Breast epithelium (tissue), 4 donors: ENCODE measurements at regions not wholly inside any gene's neighbourhood (a gene's known extent, or its start where the extent isn't known, plus 50 kb on each side); places are given as distances from the start of the nearest gene placed in this dataset.

Source experiments
- DNase-seq, 2 donors: peaks; one replicate each; pipeline ENCODE4 v3.0.0-alpha.2; 2019; ENCODE audit warnings: low spot score in 2 of 2
- H3K27ac ChIP-seq, 2 donors: fragments of 200-600 bp; sonication (generic) in 1 of 2; one replicate each; pipeline ENCODE4 v1.5.1; 2016 to 2019; ENCODE audit warnings: mild to moderate bottlenecking in 1 of 2
- H3K27me3 ChIP-seq, 2 donors: fragments of 200-600 bp; sonication (generic) in 1 of 2; one replicate each; pipeline versions ENCODE4 v1.5.1 to v1.6.0; 2017 to 2019; ENCODE audit warnings: control low read depth in 1 of 2, mild to moderate bottlenecking in 1 of 2
- H3K36me3 ChIP-seq: fragments of 200-600 bp; one replicate; pipeline ENCODE4 v1.5.1; 2019
- H3K4me1 ChIP-seq, 2 donors: fragments of 200-600 bp; sonication (generic); one replicate each; pipeline ENCODE4 v1.5.1; 2016 to 2019; ENCODE audit warnings: control low read depth in 1 of 2
- H3K4me3 ChIP-seq, 3 donors: fragments of 200-600 bp; sonication (generic); 1 replicate in 2 of 3; 2 replicates in 1 of 3; pipeline ENCODE4 v1.5.1; 2016 to 2019; ENCODE audit warnings: mild to moderate bottlenecking in 3 of 3, moderate library complexity in 2 of 3
- H3K9me3 ChIP-seq, 2 donors: fragments of 200-600 bp; sonication (generic) in 1 of 2; one replicate each; pipeline ENCODE4 v1.5.1; 2016 to 2019; ENCODE audit warnings: control low read depth in 1 of 2
- CTCF ChIP-seq, 3 donors: fragments of 450-650 bp; IDR thresholded peaks; one replicate each; pipeline ENCODE4 v1.5.1; 2016 to 2017; ENCODE audit warnings: antibody characterized with exemption in 3 of 3, mild to moderate bottlenecking in 3 of 3, moderate library complexity in 3 of 3
- POLR2A ChIP-seq: fragments of 450-650 bp; IDR thresholded peaks from one replicate; pipeline ENCODE4 v1.6.1; 2016; ENCODE audit warnings: antibody characterized with exemption, mild to moderate bottlenecking, moderate library complexity
- POLR2AphosphoS5 ChIP-seq, 3 donors: sonication (generic); formaldehyde crosslinking; IDR thresholded peaks; one replicate each; pipeline ENCODE4 v1.6.1; 2017; ENCODE audit warnings: antibody characterized with exemption in 3 of 3
- intact Hi-C: fragments of 100-400 bp; cut with DNase I; formaldehyde crosslinking; loops from one replicate; pipeline ENCODE4 v1.15.1; 2023; ENCODE audit warnings: low total_unique reads

- H3K36me3 ChIP-seq = no peaks in the 10 kb centered on the region
- H3K27me3 ChIP-seq = no peaks in the 10 kb centered on the region
- no peak overlapping the region for H3K4me3 ChIP-seq
- H3K4me1 ChIP-seq = no peaks in the 10 kb centered on the region
- DNase-seq = no peak
- H3K27ac ChIP-seq = no peak overlapping the region
- TF ChIP-seq POLR2AphosphoS5 (IDR thresholded peaks at IDR 0.05) (no peak), POLR2A (no peak), CTCF (IDR thresholded peaks at IDR 0.05) (no peak)
- intact Hi-C loops = no loop called here
- H3K9me3 ChIP-seq = peaks cover 0 to 4% of the 10 kb centered on the region in 2 donors
Measured at GRCh38 chr16:62586128-62586862, 550.1 kb upstream of the CDH8 start.

- intact Hi-C loops = no loop called here
Measured at GRCh38 chr16:62585041-62585545, 548.9 kb upstream of the CDH8 start.

GRCh38 chr16:62583414-62583813, 547.2 kb upstream of the CDH8 start:
- H3K9me3 ChIP-seq = peaks cover 0 to 4% of the 10 kb centered on the region in 2 donors
- no peaks in the 10 kb centered on the region for H3K36me3 ChIP-seq
- H3K4me3 ChIP-seq = no peak overlapping the region
- no peak overlapping the region for H3K27ac ChIP-seq
- no peak for TF ChIP-seq POLR2AphosphoS5 (IDR thresholded peaks at IDR 0.05)
- no peak for TF ChIP-seq POLR2A
- no peak for TF ChIP-seq CTCF (IDR thresholded peaks at IDR 0.05)
- no peak for DNase-seq
- intact Hi-C loops = no loop called here
- no peaks in the 10 kb centered on the region for H3K27me3 ChIP-seq
- H3K4me1 ChIP-seq = no peaks in the 10 kb centered on the region

More at GRCh38 chr16:62585041-62585545, 548.9 kb upstream of the CDH8 start:
- DNase-seq = no peak
- H3K27ac ChIP-seq = no peak overlapping the region
- peaks cover 0 to 4% of the 10 kb centered on the region in 2 donors for H3K9me3 ChIP-seq
- no peaks in the 10 kb centered on the region for H3K4me1 ChIP-seq
- TF ChIP-seq POLR2AphosphoS5 (IDR thresholded peaks at IDR 0.05) = no peak
- TF ChIP-seq CTCF (IDR thresholded peaks at IDR 0.05) = no peak
- TF ChIP-seq POLR2A = no peak
- no peaks in the 10 kb centered on the region for H3K27me3 ChIP-seq
- H3K4me3 ChIP-seq = no peak overlapping the region
- no peaks in the 10 kb centered on the region for H3K36me3 ChIP-seq

- no peaks in the 10 kb centered on the region for H3K27me3 ChIP-seq
- intact Hi-C loops = no loop called here
- no peaks in the 10 kb centered on the region for H3K9me3 ChIP-seq
- H3K4me1 ChIP-seq = no peaks in the 10 kb centered on the region
- no peak for DNase-seq
- no peaks in the 10 kb centered on the region for H3K36me3 ChIP-seq
- TF ChIP-seq CTCF (IDR thresholded peaks at IDR 0.05) = no peak
- TF ChIP-seq POLR2AphosphoS5 (IDR thresholded peaks at IDR 0.05) = no peak
- TF ChIP-seq POLR2A = no peak
- no peak overlapping the region for H3K4me3 ChIP-seq
- no peak overlapping the region for H3K27ac ChIP-seq
Measured at GRCh38 chr16:62573466-62573865, 537.2 kb upstream of the CDH8 start.

GRCh38 chr16:62568926-62569325, 532.7 kb upstream of the CDH8 start:
- intact Hi-C loops = no loop called here
- no peak for DNase-seq
- H3K4me3 ChIP-seq = no peak overlapping the region
- no peaks in the 10 kb centered on the region for H3K36me3 ChIP-seq
- H3K9me3 ChIP-seq = no peaks in the 10 kb centered on the region
- no peaks in the 10 kb centered on the region for H3K27me3 ChIP-seq
- H3K27ac ChIP-seq = no peak overlapping the region
- no peak for TF ChIP-seq POLR2A
- TF ChIP-seq POLR2AphosphoS5 (IDR thresholded peaks at IDR 0.05) = no peak
- no peak for TF ChIP-seq CTCF (IDR thresholded peaks at IDR 0.05)
- no peaks in the 10 kb centered on the region for H3K4me1 ChIP-seq
